Liver (tissue), 8 donors: ENCODE measurements at regions not wholly inside any gene's neighbourhood (a gene's known extent, or its start where the extent isn't known, plus 50 kb on each side); places are given as distances from the start of the nearest gene placed in this dataset.

Source experiments
- DNase-seq: peaks from one replicate; pipeline ENCODE4 v3.0.0-alpha.2; 2017; ENCODE audit warnings: low spot score
- H3K27ac ChIP-seq, 2 donors: one replicate each; pipeline ENCODE4 v1.7.0; 2013; ENCODE audit warnings: inconsistent platforms in 2 of 2, low read length in 2 of 2, control low read depth in 1 of 2, low read depth in 1 of 2, mild to moderate bottlenecking in 1 of 2
- H3K27me3 ChIP-seq, 4 donors: one replicate each; pipeline versions ENCODE4 v1.6.1 to v1.7.0; 2013; ENCODE audit warnings: low read length in 3 of 4, inconsistent platforms in 1 of 4, mild to moderate bottlenecking in 1 of 4, moderate library complexity in 1 of 4; ENCODE audit not compliant: control insufficient read depth in 4 of 4, insufficient read depth in 4 of 4
- H3K36me3 ChIP-seq, 4 donors: one replicate each; pipeline versions ENCODE4 v1.6.1 to v1.7.0; 2013; ENCODE audit warnings: low read length in 3 of 4, mild to moderate bottlenecking in 3 of 4, low read depth in 1 of 4, moderate library complexity in 1 of 4; ENCODE audit not compliant: control insufficient read depth in 4 of 4, insufficient read depth in 3 of 4
- H3K4me1 ChIP-seq, 4 donors: one replicate each; pipeline versions ENCODE4 v1.6.1 to v1.7.0; 2013; ENCODE audit warnings: low read length in 3 of 4, mild to moderate bottlenecking in 3 of 4, moderate library complexity in 1 of 4; ENCODE audit not compliant: control insufficient read depth in 4 of 4, insufficient read depth in 4 of 4
- H3K4me3 ChIP-seq, 3 donors: one replicate each; pipeline versions ENCODE4 v1.6.1 to v1.7.0; 2013; ENCODE audit warnings: low read length in 3 of 3, control low read depth in 1 of 3, low read depth in 1 of 3, mild to moderate bottlenecking in 1 of 3
- H3K9ac ChIP-seq, 2 donors: one replicate each; pipeline ENCODE4 v1.7.0; 2013; ENCODE audit warnings: low read length in 2 of 2, mild to moderate bottlenecking in 2 of 2, moderate library complexity in 2 of 2, control low read depth in 1 of 2, low read depth in 1 of 2
- H3K9me3 ChIP-seq, 4 donors: one replicate each; pipeline versions ENCODE4 v1.6.1 to v1.7.0; 2013; ENCODE audit warnings: low read length in 3 of 4; ENCODE audit not compliant: control insufficient read depth in 4 of 4
- EGR1 ChIP-seq, 2 donors: IDR thresholded peaks; 2 replicates each; pipeline ENCODE4 v1.6.1; 2016 to 2018; ENCODE audit warnings: antibody characterized with exemption in 2 of 2, low read depth in 2 of 2
- FOXA1 ChIP-seq: IDR thresholded peaks from 2 replicates; pipeline ENCODE4 v1.6.1; 2016; ENCODE audit warnings: antibody characterized with exemption
- FOXA2 ChIP-seq: IDR thresholded peaks from 2 replicates; pipeline ENCODE4 v1.6.1; 2016; ENCODE audit warnings: antibody characterized with exemption
- HNF4A ChIP-seq, 2 donors: conservative IDR thresholded peaks; 2 replicates each; pipeline ENCODE4 v1.6.1; 2016; ENCODE audit warnings: antibody characterized with exemption in 2 of 2, mild to moderate bottlenecking in 2 of 2
- HNF4G ChIP-seq: IDR thresholded peaks from 2 replicates; pipeline ENCODE4 v1.6.1; 2016; ENCODE audit warnings: antibody characterized with exemption
- JUND ChIP-seq, 2 donors: IDR thresholded peaks; 2 replicates each; pipeline ENCODE4 v1.6.1; 2016; ENCODE audit warnings: antibody characterized with exemption in 2 of 2
- NR2F2 ChIP-seq: IDR thresholded peaks from 2 replicates; pipeline ENCODE4 v1.6.1; 2016; ENCODE audit warnings: antibody characterized with exemption
- RAD21 ChIP-seq, 2 donors: IDR thresholded peaks; 2 replicates each; pipeline ENCODE4 v1.6.1; 2016; ENCODE audit warnings: antibody characterized with exemption in 2 of 2, mild to moderate bottlenecking in 2 of 2
- RXRA ChIP-seq, 2 donors: IDR thresholded peaks; 2 replicates each; pipeline ENCODE4 v1.6.1; 2017 to 2018; ENCODE audit warnings: antibody characterized with exemption in 2 of 2, mild to moderate bottlenecking in 1 of 2
- SP1 ChIP-seq: IDR thresholded peaks from 2 replicates; pipeline ENCODE4 v1.6.1; 2018; ENCODE audit warnings: antibody characterized with exemption, mild to moderate bottlenecking
- TAF1 ChIP-seq: conservative IDR thresholded peaks from 2 replicates; pipeline ENCODE4 v1.6.1; 2016; ENCODE audit warnings: antibody characterized with exemption, mild to moderate bottlenecking
- YY1 ChIP-seq: IDR thresholded peaks from 2 replicates; pipeline ENCODE4 v1.6.1; 2016; ENCODE audit warnings: antibody characterized with exemption, mild to moderate bottlenecking
- WGBS: extraction: QIAGEN DNeasy Blood & Tissue Kit; methylation state at CpG from one replicate; pipeline ENCODE4 v1.1.7; 2013; 5-methylcytosine and 5-hydroxymethylcytosine counted together
- TF ChIP-seq, protein P1 (sequence below): fragments of 150-350 bp; IDR thresholded peaks from 2 replicates; pipeline ENCODE4 v1.5.1; 2017; ENCODE audit warnings: improper control_type of control experiment, low read depth, low read length; ENCODE audit not compliant: missing input control
- TF ChIP-seq, protein P2 (sequence below): IDR thresholded peaks from 2 replicates; pipeline ENCODE4 v1.6.1; 2016; ENCODE audit warnings: antibody characterized with exemption, mild to moderate bottlenecking
- TF ChIP-seq, protein P3 (sequence below): IDR thresholded peaks from 2 replicates; pipeline ENCODE4 v1.6.1; 2016; ENCODE audit warnings: antibody characterized with exemption
- TF ChIP-seq, protein P4 (sequence below): IDR thresholded peaks from 2 replicates; pipeline ENCODE4 v1.6.1; 2016; ENCODE audit warnings: antibody characterized with exemption
- TF ChIP-seq, protein P5 (sequence below): IDR thresholded peaks from 2 replicates; pipeline ENCODE4 v1.6.1; 2016; ENCODE audit warnings: antibody characterized with exemption
- donor health status: healthy.
- donor health status: healthy.
- donor health status: healthy.
- donor health status: healthy.
- donor health status: healthy.

DNA sequence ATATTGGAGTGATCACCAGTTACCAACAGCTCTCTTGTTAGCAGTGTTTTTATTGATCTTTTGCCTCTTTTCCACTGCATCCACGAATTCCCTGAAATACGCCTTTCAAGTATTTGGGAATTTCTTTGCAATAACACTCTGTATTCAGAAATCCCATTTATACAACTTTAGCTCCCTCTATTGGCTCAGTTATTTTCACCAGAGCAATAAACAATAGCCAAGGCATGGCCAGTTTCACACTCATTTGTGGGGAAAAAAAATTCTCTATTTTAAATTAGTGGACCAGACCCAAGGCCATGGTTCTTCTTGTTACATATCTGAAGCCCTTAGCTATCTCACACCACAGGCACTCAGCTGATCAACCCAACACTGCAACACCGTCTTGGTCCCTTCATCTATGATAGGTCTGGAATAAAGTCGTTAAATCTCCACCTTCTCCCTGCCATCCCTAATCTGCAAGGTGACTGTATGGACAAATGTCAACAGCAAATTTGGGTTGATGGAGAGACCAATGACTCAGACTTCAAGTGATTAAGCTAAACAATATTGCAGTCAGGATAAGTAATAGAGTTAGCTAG lies 92.4 kb upstream of the TMEM260 start:
- Histone ChIP-seq H3K9ac (no peak overlapping the region), H3K27ac (no peak overlapping the region), H3K4me3 (no peak overlapping the region), H3K4me1 (peaks cover 0 to 3% (median 0%) of the 10 kb centered on the region in 4 donors), H3K9me3 (no peaks in the 10 kb centered on the region), H3K36me3 (no peaks in the 10 kb centered on the region), H3K27me3 (peaks cover 0 to under 1% (median 0%) of the 10 kb centered on the region in 4 donors)
- 66% methylated on average over 4 of the region's 4 CpGs for WGBS
- TF ChIP-seq FOXA2: no peak
- TF ChIP-seq RAD21 (IDR thresholded peaks at IDR 0.05): peak; percentile 57 to 61
- no peak for TF ChIP-seq HNF4G
- TF ChIP-seq, protein P1, sequence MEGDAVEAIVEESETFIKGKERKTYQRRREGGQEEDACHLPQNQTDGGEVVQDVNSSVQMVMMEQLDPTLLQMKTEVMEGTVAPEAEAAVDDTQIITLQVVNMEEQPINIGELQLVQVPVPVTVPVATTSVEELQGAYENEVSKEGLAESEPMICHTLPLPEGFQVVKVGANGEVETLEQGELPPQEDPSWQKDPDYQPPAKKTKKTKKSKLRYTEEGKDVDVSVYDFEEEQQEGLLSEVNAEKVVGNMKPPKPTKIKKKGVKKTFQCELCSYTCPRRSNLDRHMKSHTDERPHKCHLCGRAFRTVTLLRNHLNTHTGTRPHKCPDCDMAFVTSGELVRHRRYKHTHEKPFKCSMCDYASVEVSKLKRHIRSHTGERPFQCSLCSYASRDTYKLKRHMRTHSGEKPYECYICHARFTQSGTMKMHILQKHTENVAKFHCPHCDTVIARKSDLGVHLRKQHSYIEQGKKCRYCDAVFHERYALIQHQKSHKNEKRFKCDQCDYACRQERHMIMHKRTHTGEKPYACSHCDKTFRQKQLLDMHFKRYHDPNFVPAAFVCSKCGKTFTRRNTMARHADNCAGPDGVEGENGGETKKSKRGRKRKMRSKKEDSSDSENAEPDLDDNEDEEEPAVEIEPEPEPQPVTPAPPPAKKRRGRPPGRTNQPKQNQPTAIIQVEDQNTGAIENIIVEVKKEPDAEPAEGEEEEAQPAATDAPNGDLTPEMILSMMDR: peak; percentile 24
- TF ChIP-seq, protein P2, sequence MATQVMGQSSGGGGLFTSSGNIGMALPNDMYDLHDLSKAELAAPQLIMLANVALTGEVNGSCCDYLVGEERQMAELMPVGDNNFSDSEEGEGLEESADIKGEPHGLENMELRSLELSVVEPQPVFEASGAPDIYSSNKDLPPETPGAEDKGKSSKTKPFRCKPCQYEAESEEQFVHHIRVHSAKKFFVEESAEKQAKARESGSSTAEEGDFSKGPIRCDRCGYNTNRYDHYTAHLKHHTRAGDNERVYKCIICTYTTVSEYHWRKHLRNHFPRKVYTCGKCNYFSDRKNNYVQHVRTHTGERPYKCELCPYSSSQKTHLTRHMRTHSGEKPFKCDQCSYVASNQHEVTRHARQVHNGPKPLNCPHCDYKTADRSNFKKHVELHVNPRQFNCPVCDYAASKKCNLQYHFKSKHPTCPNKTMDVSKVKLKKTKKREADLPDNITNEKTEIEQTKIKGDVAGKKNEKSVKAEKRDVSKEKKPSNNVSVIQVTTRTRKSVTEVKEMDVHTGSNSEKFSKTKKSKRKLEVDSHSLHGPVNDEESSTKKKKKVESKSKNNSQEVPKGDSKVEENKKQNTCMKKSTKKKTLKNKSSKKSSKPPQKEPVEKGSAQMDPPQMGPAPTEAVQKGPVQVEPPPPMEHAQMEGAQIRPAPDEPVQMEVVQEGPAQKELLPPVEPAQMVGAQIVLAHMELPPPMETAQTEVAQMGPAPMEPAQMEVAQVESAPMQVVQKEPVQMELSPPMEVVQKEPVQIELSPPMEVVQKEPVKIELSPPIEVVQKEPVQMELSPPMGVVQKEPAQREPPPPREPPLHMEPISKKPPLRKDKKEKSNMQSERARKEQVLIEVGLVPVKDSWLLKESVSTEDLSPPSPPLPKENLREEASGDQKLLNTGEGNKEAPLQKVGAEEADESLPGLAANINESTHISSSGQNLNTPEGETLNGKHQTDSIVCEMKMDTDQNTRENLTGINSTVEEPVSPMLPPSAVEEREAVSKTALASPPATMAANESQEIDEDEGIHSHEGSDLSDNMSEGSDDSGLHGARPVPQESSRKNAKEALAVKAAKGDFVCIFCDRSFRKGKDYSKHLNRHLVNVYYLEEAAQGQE: no peak
- no peak for TF ChIP-seq HNF4A (conservative IDR thresholded peaks at IDR 0.05)
- DNase-seq: no peak

DNA sequence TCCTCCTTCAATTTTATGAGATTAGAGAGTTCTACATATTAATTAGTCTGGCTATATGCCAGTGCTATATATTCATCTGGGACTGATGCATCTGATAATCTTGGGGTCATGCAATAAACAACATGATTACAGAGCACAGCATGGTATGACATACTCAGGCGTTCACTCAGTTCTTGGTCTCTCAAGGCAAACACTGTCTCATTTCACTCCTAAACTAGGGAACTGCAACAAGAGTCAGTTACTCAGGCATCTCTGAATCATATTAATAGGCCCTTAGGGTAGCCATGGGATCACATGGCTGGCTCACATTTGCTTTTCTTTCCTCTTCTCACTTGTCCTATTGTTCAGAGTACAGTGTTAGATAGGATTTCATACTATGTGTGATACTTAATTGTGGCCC lies 91.8 kb upstream of the TMEM260 start:
- TF ChIP-seq EGR1 (IDR thresholded peaks at IDR 0.05; ENCODE audit: low read depth in 2 of 2) (no peak), HNF4A (conservative IDR thresholded peaks at IDR 0.05) (no peak), RXRA (IDR thresholded peaks at IDR 0.05) (no peak), SP1 (no peak), FOXA1 (no peak), JUND (IDR thresholded peaks at IDR 0.05) (no peak), NR2F2 (no peak), RAD21 (IDR thresholded peaks at IDR 0.05) (no peak), FOXA2 (no peak), HNF4G (no peak), TAF1 (no peak), YY1 (no peak)
- TF ChIP-seq, protein P3, sequence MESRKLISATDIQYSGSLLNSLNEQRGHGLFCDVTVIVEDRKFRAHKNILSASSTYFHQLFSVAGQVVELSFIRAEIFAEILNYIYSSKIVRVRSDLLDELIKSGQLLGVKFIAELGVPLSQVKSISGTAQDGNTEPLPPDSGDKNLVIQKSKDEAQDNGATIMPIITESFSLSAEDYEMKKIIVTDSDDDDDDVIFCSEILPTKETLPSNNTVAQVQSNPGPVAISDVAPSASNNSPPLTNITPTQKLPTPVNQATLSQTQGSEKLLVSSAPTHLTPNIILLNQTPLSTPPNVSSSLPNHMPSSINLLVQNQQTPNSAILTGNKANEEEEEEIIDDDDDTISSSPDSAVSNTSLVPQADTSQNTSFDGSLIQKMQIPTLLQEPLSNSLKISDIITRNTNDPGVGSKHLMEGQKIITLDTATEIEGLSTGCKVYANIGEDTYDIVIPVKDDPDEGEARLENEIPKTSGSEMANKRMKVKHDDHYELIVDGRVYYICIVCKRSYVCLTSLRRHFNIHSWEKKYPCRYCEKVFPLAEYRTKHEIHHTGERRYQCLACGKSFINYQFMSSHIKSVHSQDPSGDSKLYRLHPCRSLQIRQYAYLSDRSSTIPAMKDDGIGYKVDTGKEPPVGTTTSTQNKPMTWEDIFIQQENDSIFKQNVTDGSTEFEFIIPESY: no peak
- TF ChIP-seq, protein P4, sequence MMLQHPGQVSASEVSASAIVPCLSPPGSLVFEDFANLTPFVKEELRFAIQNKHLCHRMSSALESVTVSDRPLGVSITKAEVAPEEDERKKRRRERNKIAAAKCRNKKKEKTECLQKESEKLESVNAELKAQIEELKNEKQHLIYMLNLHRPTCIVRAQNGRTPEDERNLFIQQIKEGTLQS: no peak
- TF ChIP-seq, protein P5, sequence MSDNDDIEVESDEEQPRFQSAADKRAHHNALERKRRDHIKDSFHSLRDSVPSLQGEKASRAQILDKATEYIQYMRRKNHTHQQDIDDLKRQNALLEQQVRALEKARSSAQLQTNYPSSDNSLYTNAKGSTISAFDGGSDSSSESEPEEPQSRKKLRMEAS: no peak
- TF ChIP-seq, protein P2: no peak
- Histone ChIP-seq H3K4me1 (peaks cover 0 to 3% (median 0%) of the 10 kb centered on the region in 4 donors), H3K27me3 (no peaks in the 10 kb centered on the region), H3K27ac (no peak overlapping the region), H3K9ac (no peak overlapping the region), H3K4me3 (no peak overlapping the region), H3K36me3 (no peaks in the 10 kb centered on the region), H3K9me3 (no peaks in the 10 kb centered on the region)
- WGBS: 58% methylated on average over 1 of the region's 1 CpG
- no peak for DNase-seq
